Omental fat pad (tissue), 3 donors: ENCODE measurements at regions not wholly inside any gene's neighbourhood (a gene's known extent, or its start where the extent isn't known, plus 50 kb on each side); places are given as distances from the start of the nearest gene placed in this dataset. TPM values are rescaled to one million over a fixed set of nuclear protein-coding genes. Genes with fewer than 3 reads are reported as not detected.
"Not testable (repeated sequence)": the region's sequence is repeated elsewhere in the genome, so short reads cannot be mapped to it uniquely, and the experiment has no call there.

Source experiments
- ATAC-seq: fragments of 150-250 bp; one replicate; pipeline ENCODE4 v1.9.1; 2016; ENCODE audit warnings: mild to moderate bottlenecking, moderate library complexity; ENCODE audit not compliant: low FRiP score
- DNase-seq: peaks from one replicate; pipeline ENCODE4 v3.0.0-alpha.2; 2019; ENCODE audit warnings: low spot score
- small RNA-seq: library from RNA; depleted of rRNA; stranded (forward); fragments of <200 nt; gene quantifications from one replicate; pipeline ENCODE3, GENCODE V24; 2016
- TF ChIP-seq, protein P1 (sequence below), 3 donors: fragments of 450-650 bp; IDR thresholded peaks; one replicate each; pipeline ENCODE4 v1.5.1; 2016 to 2017; ENCODE audit warnings: antibody characterized with exemption in 3 of 3, mild to moderate bottlenecking in 3 of 3, moderate library complexity in 2 of 3

DNA sequence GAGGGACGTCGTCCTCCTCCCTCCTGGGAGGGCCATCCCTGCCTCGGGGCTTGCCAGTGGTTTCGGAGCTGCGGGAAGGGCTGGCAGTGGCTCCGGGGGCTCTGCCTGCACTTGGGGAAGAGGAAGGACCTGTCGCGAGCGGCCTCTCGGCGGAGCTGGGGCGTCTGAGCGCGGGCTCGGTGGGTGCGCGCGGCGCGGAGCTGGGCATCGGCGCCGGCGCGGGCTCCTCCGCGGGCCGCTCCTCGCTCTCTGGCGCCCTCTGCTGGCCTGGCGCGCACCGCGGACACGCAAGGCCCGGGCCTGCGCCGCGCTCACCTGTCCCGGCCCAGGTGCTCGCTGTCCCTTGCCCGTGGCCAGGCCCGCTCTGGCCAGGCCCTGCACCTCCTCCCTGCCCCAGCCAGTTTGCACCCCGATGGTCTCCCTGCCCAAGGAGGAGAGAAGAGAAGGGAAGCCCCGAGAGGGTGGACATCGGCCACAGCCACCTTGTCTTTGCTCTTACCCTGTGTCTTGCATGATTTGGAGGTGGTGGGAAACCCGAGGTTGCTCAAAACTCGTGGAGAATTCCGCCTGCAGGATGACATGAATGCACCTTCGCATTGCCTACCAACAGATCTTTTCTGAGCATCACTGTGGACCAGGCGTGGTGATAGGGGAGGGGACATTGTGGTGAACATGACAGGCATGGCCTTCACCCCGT, 119.2 kb downstream of the OTOP1 start:
- ATAC-seq = not testable (repeated sequence)
- DNase-seq = peak; percentile 61

DNA sequence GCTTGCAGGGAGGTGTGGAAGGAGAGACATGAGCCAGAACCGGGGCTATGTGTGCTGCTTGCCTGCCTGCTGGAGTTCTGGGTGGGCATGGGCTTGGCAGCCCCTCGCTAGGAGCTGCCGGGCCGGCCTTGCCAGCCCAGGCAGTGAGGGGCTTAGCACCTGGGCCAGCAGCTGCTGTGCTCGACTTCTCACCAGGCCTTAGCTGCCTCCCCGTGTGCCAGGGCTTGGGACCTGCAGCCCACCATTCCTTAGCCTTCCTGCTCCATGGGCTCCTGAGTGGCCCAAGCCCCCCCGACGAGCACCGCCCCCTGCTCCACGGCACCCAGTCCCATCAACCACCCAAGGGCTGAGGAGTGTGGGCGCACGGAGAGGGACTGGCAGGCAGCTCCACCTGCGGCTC, 111.3 kb downstream of the OTOP1 start:
- ATAC-seq, DNase-seq: not testable (repeated sequence)

More for the DNA sequence above, 119.2 kb downstream of the OTOP1 start:
- TF ChIP-seq, protein P1, sequence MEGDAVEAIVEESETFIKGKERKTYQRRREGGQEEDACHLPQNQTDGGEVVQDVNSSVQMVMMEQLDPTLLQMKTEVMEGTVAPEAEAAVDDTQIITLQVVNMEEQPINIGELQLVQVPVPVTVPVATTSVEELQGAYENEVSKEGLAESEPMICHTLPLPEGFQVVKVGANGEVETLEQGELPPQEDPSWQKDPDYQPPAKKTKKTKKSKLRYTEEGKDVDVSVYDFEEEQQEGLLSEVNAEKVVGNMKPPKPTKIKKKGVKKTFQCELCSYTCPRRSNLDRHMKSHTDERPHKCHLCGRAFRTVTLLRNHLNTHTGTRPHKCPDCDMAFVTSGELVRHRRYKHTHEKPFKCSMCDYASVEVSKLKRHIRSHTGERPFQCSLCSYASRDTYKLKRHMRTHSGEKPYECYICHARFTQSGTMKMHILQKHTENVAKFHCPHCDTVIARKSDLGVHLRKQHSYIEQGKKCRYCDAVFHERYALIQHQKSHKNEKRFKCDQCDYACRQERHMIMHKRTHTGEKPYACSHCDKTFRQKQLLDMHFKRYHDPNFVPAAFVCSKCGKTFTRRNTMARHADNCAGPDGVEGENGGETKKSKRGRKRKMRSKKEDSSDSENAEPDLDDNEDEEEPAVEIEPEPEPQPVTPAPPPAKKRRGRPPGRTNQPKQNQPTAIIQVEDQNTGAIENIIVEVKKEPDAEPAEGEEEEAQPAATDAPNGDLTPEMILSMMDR (IDR thresholded peaks at IDR 0.05) = peak in 1 of 3 donors; percentile 69

DNA sequence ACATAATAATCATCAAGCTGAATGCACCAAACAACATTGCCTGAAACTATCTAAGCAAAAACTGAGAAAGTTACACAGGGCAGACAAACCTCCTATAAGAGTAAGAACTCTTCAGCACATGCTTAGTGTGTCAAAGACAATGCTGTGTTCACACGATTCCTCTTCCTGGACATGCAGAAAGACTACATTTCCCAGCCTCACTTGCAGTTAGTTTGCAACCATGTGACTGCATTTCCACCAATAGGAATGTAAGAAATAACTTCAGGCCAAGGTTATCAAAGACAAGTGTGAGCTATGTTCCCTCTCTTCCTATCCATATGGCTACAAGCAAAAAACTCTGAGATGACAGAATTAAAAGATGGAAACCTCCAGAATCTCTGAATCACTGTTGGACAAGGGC, 109.8 kb downstream of the OTOP1 start:
- DNase-seq, ATAC-seq: not testable (repeated sequence)

DNA sequence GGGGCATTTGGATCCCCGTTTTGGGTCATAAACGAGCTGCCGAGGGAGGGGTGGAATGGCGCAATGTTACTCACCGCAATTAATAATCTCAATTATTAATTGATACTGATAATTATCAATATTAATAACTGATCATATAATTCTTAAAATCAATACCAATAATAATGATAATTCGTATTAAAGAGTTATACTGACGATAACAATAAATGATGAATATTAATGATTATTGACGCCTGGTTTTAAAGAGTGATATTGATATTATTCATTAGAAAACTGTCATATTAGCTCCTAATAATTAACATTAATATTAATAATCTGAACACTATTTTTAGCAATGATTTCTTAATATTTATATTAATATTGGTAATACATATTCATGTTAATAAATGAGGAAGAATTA, 92.4 kb downstream of the OTOP1 start:
- ATAC-seq, DNase-seq: not testable (repeated sequence)

DNA sequence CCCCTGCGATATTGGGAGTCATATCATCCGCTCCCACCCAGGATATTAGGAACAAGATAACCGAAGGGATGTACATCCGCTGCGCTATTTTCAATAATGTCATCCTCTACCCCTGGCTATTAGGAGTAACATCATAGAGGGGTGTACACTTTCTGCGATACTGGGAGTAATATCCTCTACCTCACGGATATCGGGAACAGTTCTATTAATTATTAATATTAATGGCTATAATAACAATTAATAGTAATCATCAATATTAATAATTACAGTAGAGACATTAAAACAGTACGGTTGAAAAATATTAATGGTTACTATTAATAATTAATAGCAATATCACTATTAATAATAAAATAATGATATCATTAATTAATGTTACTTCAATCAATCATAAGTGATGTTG, 90.1 kb downstream of the OTOP1 start:
- DNase-seq, ATAC-seq: not testable (repeated sequence)

Small RNAs in the stretch of these regions (small RNA-seq; reads per million reads assigned to genes)
- gene AC116562.3 = not detected
